HFFc6 (cell line): ENCODE measurements at regions not wholly inside any gene's neighbourhood (a gene's known extent, or its start where the extent isn't known, plus 50 kb on each side); places are given as distances from the start of the nearest gene placed in this dataset.
"Not testable (repeated sequence)": the region's sequence is repeated elsewhere in the genome, so short reads cannot be mapped to it uniquely, and the experiment has no call there.

Experiments
- DNase-seq: peaks from one replicate; pipeline ENCODE4 v3.0.0-alpha.2; 2018
- H3K27ac Mint-ChIP-seq: 2 replicates; pipeline ENCODE4 v1.8.0; 2020; ENCODE audit warnings: mild to moderate bottlenecking, mixed read lengths
- H3K27me3 Mint-ChIP-seq: 2 replicates; pipeline ENCODE4 v1.8.0; 2021; ENCODE audit warnings: mild to moderate bottlenecking, moderate library complexity, mixed read lengths; ENCODE audit not compliant: insufficient read depth
- H3K36me3 Mint-ChIP-seq: 2 replicates; pipeline ENCODE4 v1.8.0; 2021; ENCODE audit warnings: low read depth, mixed read lengths
- H3K4me1 Mint-ChIP-seq: 2 replicates; pipeline ENCODE4 v1.8.0; 2020; ENCODE audit warnings: low read depth, mixed read lengths
- H3K4me3 Mint-ChIP-seq: 2 replicates; pipeline ENCODE4 v1.8.0; 2020; ENCODE audit warnings: mild to moderate bottlenecking, moderate library complexity, mixed read lengths
- H3K9me3 Mint-ChIP-seq: 2 replicates; pipeline ENCODE4 v1.8.0; 2020; ENCODE audit warnings: mild to moderate bottlenecking, mixed read lengths
- TF ChIP-seq, protein P1 (sequence below): fragments of 200-600 bp; sonication (generic); IDR thresholded peaks from 2 replicates; pipeline ENCODE4 v1.5.0; 2021; ENCODE audit warnings: antibody characterized with exemption, mild to moderate bottlenecking

GRCh38 chr5:92050970-92051369, 667.9 kb upstream of the ARRDC3 start:
- Mint-ChIP-seq H3K27me3 (no peaks in the 10 kb centered on the region), H3K4me3 (no peak overlapping the region), H3K27ac (no peak overlapping the region), H3K4me1 (no peaks in the 10 kb centered on the region), H3K36me3 (no peaks in the 10 kb centered on the region), H3K9me3 (peaks cover 16% of the 10 kb centered on the region)
- TF ChIP-seq, protein P1, sequence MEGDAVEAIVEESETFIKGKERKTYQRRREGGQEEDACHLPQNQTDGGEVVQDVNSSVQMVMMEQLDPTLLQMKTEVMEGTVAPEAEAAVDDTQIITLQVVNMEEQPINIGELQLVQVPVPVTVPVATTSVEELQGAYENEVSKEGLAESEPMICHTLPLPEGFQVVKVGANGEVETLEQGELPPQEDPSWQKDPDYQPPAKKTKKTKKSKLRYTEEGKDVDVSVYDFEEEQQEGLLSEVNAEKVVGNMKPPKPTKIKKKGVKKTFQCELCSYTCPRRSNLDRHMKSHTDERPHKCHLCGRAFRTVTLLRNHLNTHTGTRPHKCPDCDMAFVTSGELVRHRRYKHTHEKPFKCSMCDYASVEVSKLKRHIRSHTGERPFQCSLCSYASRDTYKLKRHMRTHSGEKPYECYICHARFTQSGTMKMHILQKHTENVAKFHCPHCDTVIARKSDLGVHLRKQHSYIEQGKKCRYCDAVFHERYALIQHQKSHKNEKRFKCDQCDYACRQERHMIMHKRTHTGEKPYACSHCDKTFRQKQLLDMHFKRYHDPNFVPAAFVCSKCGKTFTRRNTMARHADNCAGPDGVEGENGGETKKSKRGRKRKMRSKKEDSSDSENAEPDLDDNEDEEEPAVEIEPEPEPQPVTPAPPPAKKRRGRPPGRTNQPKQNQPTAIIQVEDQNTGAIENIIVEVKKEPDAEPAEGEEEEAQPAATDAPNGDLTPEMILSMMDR, result no peak
- no peak for DNase-seq

GRCh38 chr5:92041911-92042660, 659.0 kb upstream of the ARRDC3 start:
- H3K4me1 Mint-ChIP-seq, result no peaks in the 10 kb centered on the region
- DNase-seq, result no peak
- TF ChIP-seq, protein P1, result no peak
- H3K36me3 Mint-ChIP-seq, result no peaks in the 10 kb centered on the region
- H3K27ac Mint-ChIP-seq, result no peak overlapping the region
- H3K27me3 Mint-ChIP-seq, result no peaks in the 10 kb centered on the region; the same call in 1 of the 2 replicates
- H3K4me3 Mint-ChIP-seq, result no peak overlapping the region
- H3K9me3 Mint-ChIP-seq, result no peaks in the 10 kb centered on the region; the same call in 1 of the 2 replicates

GRCh38 chr5:92041206-92041605, 658.1 kb upstream of the ARRDC3 start:
- Mint-ChIP-seq H3K36me3 (no peaks in the 10 kb centered on the region), H3K4me1 (no peaks in the 10 kb centered on the region), H3K27ac (no peak overlapping the region), H3K27me3 (no peaks in the 10 kb centered on the region; the same call in 1 of the 2 replicates), H3K4me3 (no peak overlapping the region), H3K9me3 (no peaks in the 10 kb centered on the region; the same call in 1 of the 2 replicates)
- DNase-seq, result no peak
- TF ChIP-seq, protein P1, result no peak

GRCh38 chr5:92029792-92030191, 646.7 kb upstream of the ARRDC3 start:
- DNase-seq, H3K36me3 Mint-ChIP-seq, H3K27ac Mint-ChIP-seq, H3K27me3 Mint-ChIP-seq, H3K4me1 Mint-ChIP-seq, H3K4me3 Mint-ChIP-seq, H3K9me3 Mint-ChIP-seq: not testable (repeated sequence)

GRCh38 chr5:92023555-92023954, 640.4 kb upstream of the ARRDC3 start:
- no peaks in the 10 kb centered on the region for H3K36me3 Mint-ChIP-seq
- peaks cover 7% of the 10 kb centered on the region; the same call in 1 of the 2 replicates for H3K4me1 Mint-ChIP-seq
- no peak overlapping the region for H3K27ac Mint-ChIP-seq
- no peaks in the 10 kb centered on the region for H3K9me3 Mint-ChIP-seq
- H3K4me3 Mint-ChIP-seq, result no peak overlapping the region
- TF ChIP-seq, protein P1, result no peak
- no peak for DNase-seq
- H3K27me3 Mint-ChIP-seq, result no peaks in the 10 kb centered on the region

GRCh38 chr5:92023141-92023471, 640.0 kb upstream of the ARRDC3 start:
- no peak for DNase-seq
- H3K4me3 Mint-ChIP-seq, result no peak overlapping the region
- peaks cover 11% of the 10 kb centered on the region for H3K4me1 Mint-ChIP-seq
- H3K9me3 Mint-ChIP-seq, result no peaks in the 10 kb centered on the region
- no peaks in the 10 kb centered on the region for H3K27me3 Mint-ChIP-seq
- H3K27ac Mint-ChIP-seq, result no peak overlapping the region
- no peaks in the 10 kb centered on the region for H3K36me3 Mint-ChIP-seq
- TF ChIP-seq, protein P1, result no peak
